ENCODE measurements at regions not wholly inside any gene's neighbourhood (a gene's known extent, or its start where the extent isn't known, plus 50 kb on each side); places are given as distances from the start of the nearest gene placed in this dataset.

DNA sequence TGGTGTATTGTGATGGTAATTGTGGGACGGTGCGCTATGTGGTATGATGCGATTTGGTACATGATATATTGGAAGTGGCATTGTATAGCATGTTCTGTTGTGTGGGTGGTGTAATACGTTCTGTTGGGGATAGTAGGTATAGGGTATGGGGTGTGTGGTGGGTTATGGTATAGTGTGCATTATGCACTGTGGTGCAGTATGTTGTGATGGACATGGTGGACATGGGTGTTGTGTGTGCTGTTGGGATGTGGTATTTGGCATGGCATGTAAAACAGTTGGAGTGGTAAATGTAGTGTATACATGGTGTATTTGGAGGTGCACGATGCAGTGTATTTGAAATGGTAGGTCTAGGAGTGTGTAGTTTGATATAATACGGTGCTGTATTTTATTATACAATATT lies 170.6 kb upstream of the CNTNAP4 start:
- TF ChIP-seq EP300 (IDR thresholded peaks at IDR 0.05; ENCODE audit: low read depth) (no peak), POLR2A (IDR thresholded peaks at IDR 0.05) (no peak)
- TF ChIP-seq, protein P1, sequence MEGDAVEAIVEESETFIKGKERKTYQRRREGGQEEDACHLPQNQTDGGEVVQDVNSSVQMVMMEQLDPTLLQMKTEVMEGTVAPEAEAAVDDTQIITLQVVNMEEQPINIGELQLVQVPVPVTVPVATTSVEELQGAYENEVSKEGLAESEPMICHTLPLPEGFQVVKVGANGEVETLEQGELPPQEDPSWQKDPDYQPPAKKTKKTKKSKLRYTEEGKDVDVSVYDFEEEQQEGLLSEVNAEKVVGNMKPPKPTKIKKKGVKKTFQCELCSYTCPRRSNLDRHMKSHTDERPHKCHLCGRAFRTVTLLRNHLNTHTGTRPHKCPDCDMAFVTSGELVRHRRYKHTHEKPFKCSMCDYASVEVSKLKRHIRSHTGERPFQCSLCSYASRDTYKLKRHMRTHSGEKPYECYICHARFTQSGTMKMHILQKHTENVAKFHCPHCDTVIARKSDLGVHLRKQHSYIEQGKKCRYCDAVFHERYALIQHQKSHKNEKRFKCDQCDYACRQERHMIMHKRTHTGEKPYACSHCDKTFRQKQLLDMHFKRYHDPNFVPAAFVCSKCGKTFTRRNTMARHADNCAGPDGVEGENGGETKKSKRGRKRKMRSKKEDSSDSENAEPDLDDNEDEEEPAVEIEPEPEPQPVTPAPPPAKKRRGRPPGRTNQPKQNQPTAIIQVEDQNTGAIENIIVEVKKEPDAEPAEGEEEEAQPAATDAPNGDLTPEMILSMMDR (IDR thresholded peaks at IDR 0.05), result no peak
